CD14-positive monocyte (primary cell): ENCODE measurements at regions not wholly inside any gene's neighbourhood (a gene's known extent, or its start where the extent isn't known, plus 50 kb on each side); places are given as distances from the start of the nearest gene placed in this dataset.

ENCODE experiments used
- DNase-seq, 3 donors: peaks; one replicate each; pipeline ENCODE4 v3.0.0-alpha.2; 2011 to 2022
- H2AFZ ChIP-seq: 2 replicates; pipeline ENCODE4 v1.6.0; 2012; ENCODE audit warnings: mild to moderate bottlenecking, low read depth, low read length, inconsistent platforms; ENCODE audit not compliant: insufficient read depth, poor library complexity, severe bottlenecking
- H3K27ac ChIP-seq, 2 donors: 1 replicate in 1 of 2; 2 replicates in 1 of 2; pipeline ENCODE4 v1.5.1; 2012 to 2013; ENCODE audit warnings: low read length in 2 of 2, control low read depth in 1 of 2, inconsistent platforms in 1 of 2, low read depth in 1 of 2, mild to moderate bottlenecking in 1 of 2
- H3K27me3 ChIP-seq, 2 donors: one replicate each; pipeline versions ENCODE4 v1.6.0 to v1.6.1; 2011 to 2013; ENCODE audit warnings: low read length in 2 of 2; ENCODE audit not compliant: control insufficient read depth in 2 of 2, insufficient read depth in 2 of 2
- H3K36me3 ChIP-seq, 2 donors: replicated peaks in 1 of 2; 1 replicate in 1 of 2; 2 replicates in 1 of 2; pipeline versions ENCODE4 v1.5.1 to v1.6.1; 2012 to 2013; ENCODE audit warnings: low read length in 2 of 2, control low read depth in 1 of 2, inconsistent platforms in 1 of 2, mild to moderate bottlenecking in 1 of 2; ENCODE audit not compliant: insufficient read depth in 2 of 2, control insufficient read depth in 1 of 2
- H3K4me1 ChIP-seq, 2 donors: 1 replicate in 1 of 2; 2 replicates in 1 of 2; pipeline versions ENCODE4 v1.5.1 to v1.6.1; 2012 to 2013; ENCODE audit warnings: low read length in 2 of 2, control low read depth in 1 of 2, inconsistent platforms in 1 of 2, mild to moderate bottlenecking in 1 of 2, moderate library complexity in 1 of 2; ENCODE audit not compliant: insufficient read depth in 2 of 2, control insufficient read depth in 1 of 2
- H3K4me2 ChIP-seq: replicated peaks from 2 replicates; pipeline ENCODE3; 2012; ENCODE audit warnings: low read length, moderate library complexity, mild to moderate bottlenecking; ENCODE audit not compliant: poor library complexity, severe bottlenecking; ENCODE audit errors: extremely low read depth
- H3K4me3 ChIP-seq, 3 experiments: fragments of 200-600 bp in 1 of 3; sonication (generic) in 1 of 3; replicated peaks in 1 of 3; 1 replicate in 2 of 3; 2 replicates in 1 of 3; pipeline ENCODE4 v1.5.1; 2011 to 2013; ENCODE audit warnings: low read length in 3 of 3, mild to moderate bottlenecking in 3 of 3, control low read depth in 2 of 3, low read depth in 2 of 3, inconsistent platforms in 1 of 3, moderate library complexity in 1 of 3
- H3K79me2 ChIP-seq: 2 replicates; pipeline ENCODE4 v1.6.0; 2012; ENCODE audit warnings: mild to moderate bottlenecking, control low read depth, inconsistent platforms, low read length, moderate library complexity; ENCODE audit not compliant: insufficient read depth
- H3K9ac ChIP-seq: 2 replicates; pipeline ENCODE4 v1.6.0; 2017; ENCODE audit warnings: low read length, mild to moderate bottlenecking; ENCODE audit not compliant: insufficient read depth, poor library complexity, severe bottlenecking
- H3K9me3 ChIP-seq, 2 donors: replicated peaks in 1 of 2; 1 replicate in 1 of 2; 2 replicates in 1 of 2; pipeline versions ENCODE4 v1.5.1 to v1.6.1; 2012 to 2013; ENCODE audit warnings: low read length in 2 of 2, control low read depth in 1 of 2; ENCODE audit not compliant: control insufficient read depth in 1 of 2, insufficient read depth in 1 of 2
- H4K20me1 ChIP-seq: 2 replicates; pipeline ENCODE4 v1.6.0; 2012; ENCODE audit warnings: mild to moderate bottlenecking, low read length, control low read depth, moderate library complexity; ENCODE audit not compliant: insufficient read depth
- H3K27ac Mint-ChIP-seq, 7 donors: one replicate each; pipeline ENCODE4 v1.8.0; 2020; ENCODE audit warnings: mild to moderate bottlenecking in 7 of 7, mixed read lengths in 7 of 7, moderate library complexity in 6 of 7, inconsistent platforms in 2 of 7
- H3K27me3 Mint-ChIP-seq, 3 donors: one replicate each; pipeline ENCODE4 v1.8.0; 2021 to 2022; ENCODE audit warnings: low read depth in 3 of 3, mild to moderate bottlenecking in 3 of 3, mixed read lengths in 3 of 3, moderate library complexity in 3 of 3, inconsistent platforms in 1 of 3
- H3K36me3 Mint-ChIP-seq, 2 donors: one replicate each; pipeline ENCODE4 v1.8.0; 2020; ENCODE audit warnings: mixed read lengths in 2 of 2, inconsistent platforms in 1 of 2, mild to moderate bottlenecking in 1 of 2
- H3K4me1 Mint-ChIP-seq: one replicate; pipeline ENCODE4 v1.8.0; 2020; ENCODE audit warnings: mild to moderate bottlenecking, mixed read lengths
- H3K4me3 Mint-ChIP-seq, 2 donors: one replicate each; pipeline ENCODE4 v1.8.0; 2020; ENCODE audit warnings: mild to moderate bottlenecking in 2 of 2, mixed read lengths in 2 of 2, moderate library complexity in 1 of 2
- H3K9me3 Mint-ChIP-seq, 7 donors: one replicate each; pipeline ENCODE4 v1.8.0; 2020 to 2022; ENCODE audit warnings: mixed read lengths in 7 of 7, mild to moderate bottlenecking in 6 of 7, moderate library complexity in 6 of 7, inconsistent platforms in 2 of 7
- WGBS: methylation state at CpG from one replicate; pipeline ENCODE4 v1.1.5; 2013; ENCODE audit warnings: missing lambda C conversion rate; ENCODE audit not compliant: insufficient coverage; 5-methylcytosine and 5-hydroxymethylcytosine counted together
- intact Hi-C, 2 donors: fragments of 100-400 bp; cut with micrococcal nuclease; formaldehyde crosslinking; loops; one replicate each; pipeline versions ENCODE4 v1.15.0 to v1.15.1; 2023
- TF ChIP-seq, protein P1 (sequence below): fragments of 200-600 bp; IDR thresholded peaks from one replicate; pipeline ENCODE4 v1.8.0; 2022; ENCODE audit warnings: antibody characterized with exemption, mild to moderate bottlenecking

DNA sequence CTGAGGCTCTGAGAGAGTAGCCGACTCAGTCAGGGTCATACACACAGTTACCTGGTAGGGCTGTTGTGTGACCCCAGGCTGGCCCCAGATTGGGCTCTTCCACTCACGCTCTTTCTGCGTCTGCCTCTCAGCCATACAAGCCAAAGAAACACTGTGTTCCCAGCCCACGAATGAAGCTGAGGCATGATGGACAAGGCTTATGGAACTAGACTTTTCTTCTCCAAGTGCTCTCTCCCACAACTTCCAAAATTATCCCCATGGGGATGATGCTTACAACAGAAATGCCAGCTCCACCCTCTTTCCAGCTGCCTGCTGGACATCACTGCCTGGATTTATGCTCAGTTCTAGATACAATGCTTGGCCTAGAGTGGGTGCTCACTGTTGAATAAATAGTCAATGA is 102.8 kb upstream of the JUN start:
- Histone ChIP-seq H3K4me1 (peaks cover 55 to 59% of the 10 kb centered on the region in 2 donors), H3K9me3 (no peaks in the 10 kb centered on the region), H3K27ac (no peak overlapping the region), H3K36me3 (no peaks in the 10 kb centered on the region), H3K4me2 (no peak overlapping the region), H2AFZ (no peak overlapping the region), H4K20me1 (no peaks in the 10 kb centered on the region), H3K4me3 (no peak overlapping the region), H3K27me3 (no peaks in the 10 kb centered on the region), H3K9ac (no peak overlapping the region), H3K79me2 (no peaks in the 10 kb centered on the region)
- peaks cover 65% of the 10 kb centered on the region for H3K4me1 Mint-ChIP-seq
- peaks cover 0 to 2% (median 0%) of the 10 kb centered on the region in 3 donors for H3K27me3 Mint-ChIP-seq
- no peak for DNase-seq
- no peaks in the 10 kb centered on the region for H3K9me3 Mint-ChIP-seq
- no peak overlapping the region for H3K4me3 Mint-ChIP-seq
- intact Hi-C loops = loop anchor here in 1 of 2 donors (10.0 kb wide), 2 partner anchors 128 to 788 kb away; no protein-coding TSS in a partner anchor
- peaks cover 2 to 15% of the 10 kb centered on the region in 2 donors for H3K36me3 Mint-ChIP-seq
- TF ChIP-seq, protein P1, sequence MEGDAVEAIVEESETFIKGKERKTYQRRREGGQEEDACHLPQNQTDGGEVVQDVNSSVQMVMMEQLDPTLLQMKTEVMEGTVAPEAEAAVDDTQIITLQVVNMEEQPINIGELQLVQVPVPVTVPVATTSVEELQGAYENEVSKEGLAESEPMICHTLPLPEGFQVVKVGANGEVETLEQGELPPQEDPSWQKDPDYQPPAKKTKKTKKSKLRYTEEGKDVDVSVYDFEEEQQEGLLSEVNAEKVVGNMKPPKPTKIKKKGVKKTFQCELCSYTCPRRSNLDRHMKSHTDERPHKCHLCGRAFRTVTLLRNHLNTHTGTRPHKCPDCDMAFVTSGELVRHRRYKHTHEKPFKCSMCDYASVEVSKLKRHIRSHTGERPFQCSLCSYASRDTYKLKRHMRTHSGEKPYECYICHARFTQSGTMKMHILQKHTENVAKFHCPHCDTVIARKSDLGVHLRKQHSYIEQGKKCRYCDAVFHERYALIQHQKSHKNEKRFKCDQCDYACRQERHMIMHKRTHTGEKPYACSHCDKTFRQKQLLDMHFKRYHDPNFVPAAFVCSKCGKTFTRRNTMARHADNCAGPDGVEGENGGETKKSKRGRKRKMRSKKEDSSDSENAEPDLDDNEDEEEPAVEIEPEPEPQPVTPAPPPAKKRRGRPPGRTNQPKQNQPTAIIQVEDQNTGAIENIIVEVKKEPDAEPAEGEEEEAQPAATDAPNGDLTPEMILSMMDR = no peak
- no peak overlapping the region for H3K27ac Mint-ChIP-seq
- WGBS = 100% methylated on average over 3 of the region's 4 CpGs

DNA sequence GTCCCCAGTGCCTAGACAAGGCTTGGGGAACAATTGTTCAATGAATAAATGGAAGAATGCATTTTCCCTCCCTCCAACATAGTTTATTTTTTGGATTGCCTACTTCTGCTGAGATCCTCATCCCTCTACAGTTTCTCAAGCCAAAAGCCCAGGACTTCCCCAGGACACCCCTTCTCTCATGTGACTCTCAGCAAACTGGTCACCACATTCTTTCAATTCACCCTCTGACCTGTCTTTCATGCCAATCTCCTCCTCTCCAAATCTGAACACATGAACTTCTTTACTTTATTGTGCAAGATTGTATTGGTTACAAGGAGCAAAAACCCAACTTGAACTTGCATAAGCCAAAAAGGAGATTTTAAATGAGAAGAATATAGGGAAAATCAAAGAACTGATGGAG is 103.2 kb upstream of the JUN start:
- Histone ChIP-seq H3K27ac (no peak overlapping the region), H4K20me1 (no peaks in the 10 kb centered on the region), H3K79me2 (no peaks in the 10 kb centered on the region), H2AFZ (no peak overlapping the region), H3K4me3 (no peak overlapping the region), H3K27me3 (no peaks in the 10 kb centered on the region), H3K9ac (no peak overlapping the region), H3K4me1 (peaks cover 50 to 54% of the 10 kb centered on the region in 2 donors), H3K9me3 (no peaks in the 10 kb centered on the region), H3K4me2 (no peak overlapping the region), H3K36me3 (no peaks in the 10 kb centered on the region)
- peaks cover 61% of the 10 kb centered on the region for H3K4me1 Mint-ChIP-seq
- intact Hi-C loops = loop anchor here in 1 of 2 donors (10.0 kb wide), 2 partner anchors 128 to 788 kb away; no protein-coding TSS in a partner anchor
- no peak overlapping the region for H3K4me3 Mint-ChIP-seq
- peaks cover 0 to 2% (median 0%) of the 10 kb centered on the region in 3 donors for H3K27me3 Mint-ChIP-seq
- H3K36me3 Mint-ChIP-seq = peaks cover 2 to 12% of the 10 kb centered on the region in 2 donors
- DNase-seq = peak in 1 of 3 donors; percentile 33
- H3K27ac Mint-ChIP-seq = peak overlapping the region in 4 of 7 donors; percentile 19 to 61 (median 44)
- no peaks in the 10 kb centered on the region for H3K9me3 Mint-ChIP-seq
- TF ChIP-seq, protein P1 = no peak
